ENCODE measurements at regions not wholly inside any gene's neighbourhood (a gene's known extent, or its start where the extent isn't known, plus 50 kb on each side); places are given as distances from the start of the nearest gene placed in this dataset.

GRCh38 chr1:62967031-62967430 is 183.1 kb downstream of the ATG4C start:
- no peak for TF ChIP-seq CTCF (IDR thresholded peaks at IDR 0.05)
- no peak for TF ChIP-seq POLR2A (IDR thresholded peaks at IDR 0.05; ENCODE audit: low read depth)
